GM19452 (cell line): ENCODE measurements at regions not wholly inside any gene's neighbourhood (a gene's known extent, or its start where the extent isn't known, plus 50 kb on each side); places are given as distances from the start of the nearest gene placed in this dataset.
"Not testable (repeated sequence)": the region's sequence is repeated elsewhere in the genome, so short reads cannot be mapped to it uniquely, and the experiment has no call there.

Experiments used
- ATAC-seq: cut with Tn5 transposase; IDR thresholded peaks from one replicate; pipeline ENCODE4 v1.9.1; 2021; ENCODE audit not compliant: unreplicated experiment

DNA sequence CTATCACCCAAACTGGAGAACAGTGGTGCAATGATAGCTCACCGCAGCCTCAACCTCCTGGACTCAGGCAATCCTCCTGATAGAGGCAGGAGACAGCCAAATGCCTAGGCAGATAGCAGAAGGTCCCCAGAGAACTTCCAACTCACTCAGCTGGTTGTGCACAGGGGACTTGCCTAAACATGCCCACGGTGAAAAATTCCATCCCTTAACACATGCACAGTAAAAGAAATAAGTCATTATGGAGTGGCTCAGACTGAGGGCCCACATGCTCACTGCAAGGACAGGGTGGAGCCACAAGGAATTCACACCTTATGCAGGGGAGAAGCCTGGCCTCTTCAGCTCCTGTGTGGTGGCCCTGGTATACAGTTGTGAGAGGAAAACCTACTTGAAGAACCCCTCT is 525.8 kb upstream of the ATP2B1 start:
- no peak for ATAC-seq

DNA sequence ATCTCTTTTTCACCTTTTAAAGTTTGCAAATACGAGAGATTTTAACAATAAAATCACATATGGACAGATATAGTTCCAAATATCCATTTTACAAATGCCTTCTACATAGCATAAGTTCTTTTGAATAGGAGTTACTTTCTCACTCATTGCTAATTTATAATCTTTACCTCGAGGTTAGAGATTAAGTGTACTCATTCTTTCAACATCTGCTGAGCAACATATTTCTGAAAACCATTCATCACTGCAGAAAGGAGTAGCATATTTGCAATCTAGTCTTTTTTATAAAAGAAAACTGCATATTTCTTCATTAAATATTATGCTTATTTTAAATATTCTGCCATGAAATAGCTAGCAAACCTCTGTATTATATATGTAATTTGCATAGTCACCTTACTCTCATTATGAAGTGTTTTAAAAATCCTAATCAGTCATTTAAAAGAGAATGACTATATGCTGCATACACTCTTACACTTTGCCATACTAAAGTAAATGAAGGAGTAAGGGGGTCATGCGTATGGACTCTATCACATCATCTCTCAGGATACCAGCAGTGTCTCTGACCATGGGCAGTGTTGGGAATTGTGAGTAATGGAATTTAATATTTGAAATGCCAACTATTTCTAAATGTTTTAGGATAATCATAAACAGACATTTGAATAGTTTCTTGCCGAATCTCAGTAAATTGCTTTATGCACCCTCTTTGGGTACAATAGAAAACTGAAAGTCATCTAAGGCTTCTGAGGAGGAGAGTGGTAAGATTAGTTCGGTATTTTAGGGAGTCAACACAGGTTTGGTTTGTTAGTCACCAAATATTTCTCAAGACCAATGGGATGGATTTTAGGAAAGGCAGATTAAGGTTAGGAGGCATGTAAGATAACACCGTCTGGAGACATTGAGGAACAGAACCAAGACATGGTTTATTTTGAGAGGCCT is 524.8 kb upstream of the ATP2B1 start:
- ATAC-seq = no peak

- ATAC-seq = no peak
Measured at GRCh38 chr12:90229407-90230170, 521.0 kb upstream of the ATP2B1 start.

- no peak for ATAC-seq
Measured at GRCh38 chr12:90226211-90226610, 517.6 kb upstream of the ATP2B1 start.

DNA sequence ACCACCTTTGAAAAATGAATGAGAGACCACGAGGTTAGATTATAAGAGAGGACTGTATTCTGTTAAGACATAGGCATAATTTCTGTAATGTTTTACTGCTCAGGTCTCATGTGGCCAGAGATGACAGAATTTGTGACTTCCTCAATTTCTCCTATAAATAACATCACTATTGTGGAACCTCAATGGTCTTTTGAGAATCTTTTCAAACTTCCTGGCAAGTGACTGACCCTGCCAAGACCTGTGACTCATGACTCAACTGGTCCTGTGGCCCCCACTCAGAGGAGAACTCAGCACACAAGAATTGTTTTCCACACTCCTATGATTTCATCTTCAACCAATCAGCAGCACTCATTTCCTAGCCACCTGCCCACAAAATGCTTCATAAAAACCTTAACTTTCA is 508.2 kb upstream of the ATP2B1 start:
- ATAC-seq = peak; percentile 51

DNA sequence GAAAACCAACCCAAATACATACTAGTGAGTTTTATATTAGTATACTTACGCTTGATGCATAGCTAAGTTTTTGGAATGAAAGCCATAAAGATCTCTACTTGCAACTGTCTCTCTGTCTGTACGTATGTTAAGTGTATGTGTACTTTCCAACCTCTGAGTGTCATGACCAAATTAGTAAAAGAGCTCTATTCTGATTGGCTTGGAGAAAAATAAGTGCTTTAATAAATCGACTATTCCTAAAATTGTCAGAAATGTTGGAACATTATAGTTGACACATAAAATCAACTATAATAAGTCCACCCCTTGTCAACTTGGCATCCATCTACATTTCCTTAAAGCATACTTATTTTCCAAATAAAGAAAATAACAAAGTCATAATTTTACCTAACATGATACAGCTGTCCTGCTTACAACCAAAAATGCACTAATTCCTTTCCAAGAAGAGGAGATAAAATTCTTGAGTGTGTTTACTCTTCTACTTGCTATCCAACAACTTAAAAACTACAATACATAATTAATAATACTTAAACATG is 507.4 kb upstream of the ATP2B1 start:
- ATAC-seq = no peak

GRCh38 chr12:90211017-90211416 is 502.4 kb upstream of the ATP2B1 start:
- no peak for ATAC-seq

- no peak for ATAC-seq
Measured at GRCh38 chr12:90209029-90209428, 500.4 kb upstream of the ATP2B1 start.

DNA sequence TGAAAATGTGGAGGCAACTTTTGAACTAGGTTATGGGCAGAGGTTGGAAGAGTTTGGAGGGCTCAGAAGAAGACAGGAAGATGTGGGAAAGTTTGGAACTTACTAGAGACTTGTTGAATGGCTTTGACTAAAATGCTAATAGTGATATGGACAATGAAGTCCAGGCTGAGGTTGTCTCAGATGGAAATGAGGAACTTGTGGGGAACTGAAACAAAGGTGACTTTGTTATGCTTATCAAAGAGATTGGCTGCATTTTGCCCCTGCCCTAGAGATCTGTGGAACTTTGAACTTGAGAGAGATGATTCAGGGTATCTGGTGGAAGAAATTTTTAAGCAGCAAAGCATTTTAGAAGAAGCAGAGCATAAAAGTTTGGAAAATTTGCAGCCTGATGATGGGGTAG is 499.7 kb upstream of the ATP2B1 start:
- not testable (repeated sequence) for ATAC-seq

DNA sequence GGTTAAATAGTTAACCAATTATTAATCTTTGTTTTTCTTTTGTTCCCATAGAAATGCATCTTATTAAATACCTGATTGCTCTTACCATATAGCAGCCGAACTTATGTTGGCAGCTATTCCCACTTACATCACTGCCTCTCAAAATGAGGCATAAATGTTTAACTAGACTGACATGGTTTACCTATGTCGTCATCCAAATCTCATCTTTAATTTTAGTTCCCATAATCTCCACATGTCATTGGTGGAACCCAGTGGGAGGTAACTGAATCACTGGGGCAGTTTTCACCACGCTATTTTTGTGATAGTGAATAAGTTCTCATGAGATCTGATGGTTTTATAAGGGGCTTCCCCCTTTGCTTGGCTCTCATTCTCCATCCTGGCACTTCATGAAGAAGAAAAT is 499.2 kb upstream of the ATP2B1 start:
- no peak for ATAC-seq

GRCh38 chr12:90205165-90205564 is 496.5 kb upstream of the ATP2B1 start:
- no peak for ATAC-seq

DNA sequence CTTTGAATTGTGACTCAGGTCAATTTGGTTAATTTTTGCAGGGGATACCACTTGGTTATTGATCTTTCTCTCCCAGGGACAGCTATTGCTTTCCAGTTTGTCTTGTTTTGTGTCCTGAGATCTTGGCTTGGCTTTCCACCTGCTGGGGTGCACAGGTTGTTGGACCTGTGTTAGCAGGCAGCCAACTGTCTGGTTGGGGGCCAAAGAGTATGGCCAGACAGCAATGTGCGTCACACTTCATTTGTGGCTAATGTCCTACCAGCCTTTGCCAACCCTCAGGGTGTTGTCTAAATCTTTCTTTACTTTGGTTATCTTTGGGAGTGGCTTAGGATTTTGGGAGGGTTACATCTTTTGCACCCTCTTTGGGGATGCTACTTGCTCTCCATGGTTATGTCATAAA is 494.9 kb upstream of the ATP2B1 start:
- ATAC-seq = no peak

DNA sequence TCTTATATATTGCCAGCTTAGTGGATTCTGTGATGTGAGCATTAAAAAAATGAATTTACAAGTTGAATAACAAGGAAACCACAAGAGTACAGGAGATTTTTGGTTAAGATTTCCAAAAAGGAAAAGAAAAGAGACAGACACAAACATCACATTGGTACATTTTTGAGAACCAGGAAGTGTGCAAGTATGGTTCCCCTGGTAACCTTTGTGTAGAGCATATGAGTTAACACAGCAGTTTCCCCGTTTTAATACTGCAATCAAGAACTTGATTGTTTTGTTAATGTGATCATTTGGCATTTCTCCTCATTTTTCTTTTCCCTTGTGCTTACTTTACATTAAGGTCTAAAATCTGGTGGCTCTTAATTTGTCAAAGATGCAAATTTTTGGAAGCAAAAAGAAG is 490.4 kb upstream of the ATP2B1 start:
- no peak for ATAC-seq

- no peak for ATAC-seq
Measured at GRCh38 chr12:90193500-90193899, 484.9 kb upstream of the ATP2B1 start.

- no peak for ATAC-seq
Measured at GRCh38 chr12:90188857-90189256, 480.2 kb upstream of the ATP2B1 start.

DNA sequence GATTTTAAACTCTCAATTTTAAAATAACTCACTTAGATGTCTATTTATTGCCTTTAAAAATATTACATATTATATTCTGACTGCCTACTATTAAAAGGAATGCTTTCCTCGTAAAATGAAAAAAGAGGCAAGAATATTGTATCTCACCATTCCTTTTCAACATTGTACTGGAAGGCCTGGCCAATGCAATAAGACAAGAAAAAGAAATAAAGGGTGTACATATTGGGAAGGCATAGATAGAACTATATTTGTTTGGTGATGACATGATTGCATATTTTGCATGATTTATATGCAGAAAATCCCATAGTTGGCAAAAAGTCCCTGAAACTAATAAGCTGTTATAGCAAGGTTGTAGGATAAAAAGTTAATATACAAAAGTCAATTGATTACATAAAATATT is 474.6 kb upstream of the ATP2B1 start:
- ATAC-seq = no peak

DNA sequence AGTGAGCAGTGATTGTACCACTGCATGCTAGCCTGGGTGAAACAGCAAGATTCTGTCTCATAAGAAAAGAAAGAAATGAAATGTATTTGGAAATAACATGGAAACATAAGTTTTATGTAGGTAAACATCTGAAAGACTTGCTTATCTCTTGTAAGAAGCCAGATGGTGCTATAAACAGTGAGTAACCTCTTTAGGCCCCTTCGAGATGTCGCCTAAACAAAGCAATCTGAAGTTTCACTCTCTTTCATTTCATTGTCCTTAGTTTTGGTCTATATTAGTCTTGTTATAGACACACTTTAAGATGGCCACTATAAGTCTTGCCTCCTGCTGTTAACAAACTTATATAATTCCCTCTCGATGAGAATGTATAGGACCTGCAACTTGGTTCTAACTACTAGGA is 472.6 kb upstream of the ATP2B1 start:
- ATAC-seq = no peak

GRCh38 chr12:90174956-90175355 is 466.3 kb upstream of the ATP2B1 start:
- no peak for ATAC-seq

GRCh38 chr12:90174198-90174510 is 465.5 kb upstream of the ATP2B1 start:
- ATAC-seq = no peak

- no peak for ATAC-seq
Measured at GRCh38 chr12:90173499-90174197, 465.0 kb upstream of the ATP2B1 start.

GRCh38 chr12:90172524-90172923 is 463.9 kb upstream of the ATP2B1 start:
- ATAC-seq = no peak

DNA sequence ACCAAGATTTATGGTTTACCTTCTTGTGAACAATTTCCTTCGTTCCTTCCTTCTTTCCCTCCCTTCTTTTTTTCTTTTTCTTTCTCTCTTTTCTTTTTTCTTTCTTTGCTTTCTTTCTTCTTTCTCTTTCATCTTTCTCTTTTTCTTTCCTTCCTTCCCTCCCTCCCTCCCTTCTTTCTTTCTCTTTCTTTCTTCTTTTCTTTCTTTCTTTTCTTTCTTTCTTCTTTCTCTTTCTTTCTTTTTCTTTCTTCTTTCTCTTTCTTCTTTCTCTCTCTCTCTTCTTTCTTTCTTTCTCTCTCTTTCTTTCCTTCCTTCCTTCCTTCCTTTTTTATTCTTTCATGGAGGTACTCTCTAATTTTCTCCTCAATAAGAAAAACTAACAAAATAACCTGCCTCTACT is 462.1 kb upstream of the ATP2B1 start:
- no peak for ATAC-seq
